WERI-Rb-1 (cell line): ENCODE measurements at regions not wholly inside any gene's neighbourhood (a gene's known extent, or its start where the extent isn't known, plus 50 kb on each side); places are given as distances from the start of the nearest gene placed in this dataset.

ENCODE experiments used
- DNase-seq: peaks from one replicate; pipeline ENCODE4 v3.0.0-alpha.2; 2020
- H3K27ac ChIP-seq: fragments of 250-450 bp; sonication (Bioruptor Pico); 2 replicates; pipeline ENCODE4 v1.5.1; 2020; ENCODE audit warnings: mild to moderate bottlenecking, moderate library complexity
- H3K27me3 ChIP-seq: fragments of 250-450 bp; sonication (Bioruptor Pico); 2 replicates; pipeline ENCODE4 v1.5.1; 2021; ENCODE audit warnings: mild to moderate bottlenecking, low read depth, moderate library complexity; ENCODE audit not compliant: insufficient read depth, severe bottlenecking
- H3K36me3 ChIP-seq: fragments of 250-450 bp; sonication (Bioruptor Pico); 2 replicates; pipeline ENCODE4 v1.5.1; 2020; ENCODE audit warnings: mild to moderate bottlenecking, moderate library complexity
- H3K4me3 ChIP-seq: 2 replicates; pipeline ENCODE4 v1.5.1; 2011; ENCODE audit warnings: low read depth, mild to moderate bottlenecking, control low read depth, low read length
- H3K9me3 ChIP-seq: fragments of 250-450 bp; sonication (Bioruptor Pico); 2 replicates; pipeline ENCODE4 v1.5.1; 2021; ENCODE audit warnings: mild to moderate bottlenecking, moderate library complexity; ENCODE audit not compliant: severe bottlenecking
- CTCF ChIP-seq: IDR thresholded peaks from 2 replicates; pipeline ENCODE4 v1.5.1; 2011; ENCODE audit warnings: low read depth, mild to moderate bottlenecking, control low read depth, inconsistent platforms, low read length

GRCh38 chrX:79080141-79080540 is 64.3 kb upstream of the GPR174 start:
- Histone ChIP-seq H3K36me3 (no peaks in the 10 kb centered on the region), H3K9me3 (no peaks in the 10 kb centered on the region), H3K4me3 (no peak overlapping the region), H3K27ac (no peak overlapping the region), H3K27me3 (peaks cover 13% of the 10 kb centered on the region)
- TF ChIP-seq CTCF, result no peak
- DNase-seq, result no peak

DNA sequence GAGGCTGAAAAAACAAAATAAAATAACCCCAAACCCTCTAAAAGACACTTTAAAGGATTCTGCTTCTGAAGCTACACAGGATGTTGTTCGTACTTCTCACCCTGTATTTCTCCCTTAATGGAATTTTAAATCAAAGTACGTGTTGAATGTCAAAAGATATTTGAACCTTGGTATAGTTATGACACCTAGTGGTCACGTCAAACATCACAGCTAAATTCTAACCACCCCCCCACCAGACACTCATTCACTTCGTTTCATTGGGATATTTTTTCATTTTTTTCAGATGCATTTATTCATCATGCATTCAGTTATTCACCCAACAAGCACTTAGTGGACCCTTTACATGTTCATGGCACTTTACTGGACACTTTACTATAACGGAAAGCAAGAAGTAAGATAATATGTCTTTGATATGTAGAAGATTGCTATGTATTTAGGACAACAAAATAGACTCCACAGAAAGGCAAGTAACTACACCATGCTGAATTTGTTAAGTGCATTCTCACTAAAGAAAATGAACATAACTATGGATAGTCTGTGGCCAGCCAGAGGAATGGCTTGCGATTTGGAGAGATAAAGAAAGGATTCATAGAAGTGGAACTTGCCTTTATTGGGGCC is 62.5 kb upstream of the GPR174 start:
- Histone ChIP-seq H3K27me3 (peaks cover 11% of the 10 kb centered on the region), H3K9me3 (no peaks in the 10 kb centered on the region), H3K4me3 (no peak overlapping the region), H3K27ac (no peak overlapping the region), H3K36me3 (no peaks in the 10 kb centered on the region)
- DNase-seq, result no peak
- peak; percentile 34; the same call in 1 of the 2 replicates for TF ChIP-seq CTCF

GRCh38 chrX:79082899-79083298 is 61.6 kb upstream of the GPR174 start:
- no peak for DNase-seq
- peaks cover 11% of the 10 kb centered on the region for H3K27me3 ChIP-seq
- no peak overlapping the region for H3K4me3 ChIP-seq
- no peak overlapping the region for H3K27ac ChIP-seq
- H3K36me3 ChIP-seq, result no peaks in the 10 kb centered on the region
- H3K9me3 ChIP-seq, result no peaks in the 10 kb centered on the region
- no peak for TF ChIP-seq CTCF

- no peaks in the 10 kb centered on the region for H3K36me3 ChIP-seq
- H3K4me3 ChIP-seq, result no peak overlapping the region
- no peak overlapping the region for H3K27ac ChIP-seq
- H3K27me3 ChIP-seq, result peaks cover 24% of the 10 kb centered on the region
- no peak for TF ChIP-seq CTCF
- H3K9me3 ChIP-seq, result no peaks in the 10 kb centered on the region
- DNase-seq, result no peak
These were observed 59.6 kb upstream of the GPR174 start for GRCh38 chrX:79084923-79085322.

DNA sequence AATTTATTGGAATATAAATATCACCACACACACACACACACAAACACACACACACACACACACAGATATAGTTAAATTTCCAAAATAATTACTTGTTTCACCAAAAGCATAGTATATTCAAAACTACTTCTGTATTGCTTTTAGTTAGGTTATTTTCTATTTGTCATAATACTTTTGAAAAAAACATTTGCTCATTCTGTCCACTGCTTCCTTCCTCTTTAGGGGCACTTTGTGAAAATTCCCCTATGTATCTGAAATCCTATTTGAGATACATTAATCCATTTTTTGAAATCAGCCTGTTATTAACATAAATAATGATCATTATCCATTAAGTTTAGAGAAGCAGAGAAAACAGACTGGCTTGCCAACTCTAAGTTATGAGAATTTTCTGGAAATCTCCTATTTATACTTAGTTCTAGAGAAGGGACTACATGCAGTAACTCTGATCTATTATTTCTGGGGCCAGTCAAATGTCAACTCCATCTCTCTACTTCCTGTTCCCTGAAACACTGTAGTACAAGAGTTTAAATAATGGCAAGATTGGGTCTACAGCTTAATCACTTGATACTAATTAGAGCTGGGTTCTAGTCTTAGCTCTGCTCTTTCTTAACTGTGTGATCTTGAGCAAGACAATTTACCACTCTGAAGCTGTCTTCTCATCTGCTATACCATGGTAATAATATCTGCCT is 54.4 kb upstream of the GPR174 start:
- no peak for TF ChIP-seq CTCF
- Histone ChIP-seq H3K4me3 (no peak overlapping the region), H3K27me3 (peaks cover 37% of the 10 kb centered on the region), H3K36me3 (no peaks in the 10 kb centered on the region), H3K27ac (no peak overlapping the region), H3K9me3 (no peaks in the 10 kb centered on the region)
- no peak for DNase-seq
